Stomach (tissue), 4 donors: ENCODE measurements at regions not wholly inside any gene's neighbourhood (a gene's known extent, or its start where the extent isn't known, plus 50 kb on each side); places are given as distances from the start of the nearest gene placed in this dataset.

Experiments
- CTCF ChIP-seq, 7 experiments: fragments of 450-650 bp in 4 of 7; fragments of 200-600 bp in 3 of 7; sonication (generic) in 3 of 7; IDR thresholded peaks; one replicate each; pipeline ENCODE4 v1.5.1; 2016 to 2019; ENCODE audit warnings: antibody characterized with exemption in 7 of 7, control low read depth in 2 of 7, mild to moderate bottlenecking in 1 of 7
- EP300 ChIP-seq: sonication (generic); formaldehyde crosslinking; IDR thresholded peaks from one replicate; pipeline ENCODE4 v1.6.1; 2017; ENCODE audit warnings: antibody characterized with exemption
- POLR2A ChIP-seq, 4 donors: fragments of 450-650 bp; IDR thresholded peaks; one replicate each; pipeline ENCODE4 v1.6.1; 2016; ENCODE audit warnings: antibody characterized with exemption in 4 of 4, control low read depth in 2 of 4, mild to moderate bottlenecking in 1 of 4, moderate library complexity in 1 of 4
- POLR2AphosphoS5 ChIP-seq, 3 donors: sonication (generic); formaldehyde crosslinking; IDR thresholded peaks; one replicate each; pipeline ENCODE4 v1.6.1; 2016; ENCODE audit warnings: antibody characterized with exemption in 3 of 3

- TF ChIP-seq CTCF (IDR thresholded peaks at IDR 0.05) = no peak
- no peak for TF ChIP-seq EP300
- no peak for TF ChIP-seq POLR2AphosphoS5 (IDR thresholded peaks at IDR 0.05)
- TF ChIP-seq POLR2A (IDR thresholded peaks at IDR 0.05) = no peak
These were observed 65.0 kb upstream of the NHSL1 start for GRCh38 chr6:138564170-138564721.
